GM20000 (cell line): ENCODE measurements at regions not wholly inside any gene's neighbourhood (a gene's known extent, or its start where the extent isn't known, plus 50 kb on each side); places are given as distances from the start of the nearest gene placed in this dataset.

ENCODE experiments used
- DNase-seq: peaks from one replicate; pipeline ENCODE4 v3.0.0; 2012; ENCODE audit warnings: low spot score
- CTCF ChIP-seq: IDR thresholded peaks from 2 replicates; pipeline ENCODE4 v1.5.1; 2012; ENCODE audit warnings: mild to moderate bottlenecking, control low read depth; ENCODE audit errors: extremely low read depth, missing control alignments

DNA sequence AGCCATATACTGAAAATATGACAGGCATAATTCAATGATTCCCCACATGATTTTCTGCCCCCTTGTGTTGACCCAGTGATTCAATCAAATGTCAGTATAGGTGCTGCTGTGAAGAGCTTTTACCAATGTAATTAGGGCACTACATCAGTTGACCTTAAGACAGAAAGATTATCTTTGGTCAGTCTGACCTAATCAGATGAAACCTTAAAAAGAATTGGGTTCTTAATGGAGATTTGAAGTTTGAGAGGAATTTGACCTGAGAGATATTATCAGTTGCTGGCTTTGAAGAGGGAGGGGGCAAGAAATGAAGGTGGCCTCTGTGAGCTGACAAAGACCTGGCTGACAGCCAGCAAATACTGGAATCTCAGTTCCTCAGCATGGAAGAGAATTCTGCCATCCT, 358.7 kb upstream of the CA10 start:
- DNase-seq: no peak
- TF ChIP-seq CTCF: no peak

DNA sequence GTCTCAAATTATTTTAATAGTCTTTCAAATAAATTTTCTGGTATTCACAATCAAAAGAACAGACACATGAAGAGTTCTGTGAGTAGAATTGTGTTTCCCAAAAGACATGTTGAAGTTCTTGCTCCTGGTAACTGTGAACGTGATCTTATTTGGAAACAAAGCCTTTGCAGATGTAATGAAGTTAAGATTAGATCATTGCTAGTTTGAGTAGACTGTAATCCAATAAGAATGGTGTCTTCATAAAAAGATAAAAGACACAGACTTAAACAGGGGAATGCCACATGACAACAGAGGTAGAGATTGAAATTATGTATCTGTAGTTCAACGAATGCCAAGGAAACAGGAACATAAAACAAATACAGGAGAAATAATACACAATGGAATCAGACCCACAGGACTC, 357.4 kb upstream of the CA10 start:
- TF ChIP-seq CTCF: no peak
- DNase-seq: no peak

- no peak for TF ChIP-seq CTCF
- no peak for DNase-seq
Measured at GRCh38 chr17:52505601-52506000, 347.1 kb upstream of the CA10 start.

DNA sequence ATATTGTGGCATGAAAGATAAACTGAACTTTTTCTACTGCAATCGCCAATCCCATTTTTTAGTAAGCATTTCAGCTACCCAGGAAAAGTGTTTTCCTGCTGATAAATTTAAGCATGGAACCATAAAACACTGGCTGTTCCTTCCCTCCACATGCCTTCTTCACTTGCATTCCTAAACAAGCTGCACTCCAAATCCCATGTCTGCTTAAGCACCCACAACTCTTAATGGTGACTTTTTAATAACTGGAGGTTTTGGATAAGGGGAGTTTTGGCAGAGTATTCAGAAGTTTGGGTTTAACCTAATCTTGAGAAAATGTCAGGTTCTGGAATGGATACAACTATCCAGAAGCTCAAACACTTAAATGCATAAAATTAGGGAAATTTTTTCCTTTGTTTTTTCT, 345.6 kb upstream of the CA10 start:
- TF ChIP-seq CTCF: no peak
- DNase-seq: no peak

- DNase-seq: no peak
- TF ChIP-seq CTCF: no peak
Measured at GRCh38 chr17:52495646-52496045, 337.1 kb upstream of the CA10 start.

DNA sequence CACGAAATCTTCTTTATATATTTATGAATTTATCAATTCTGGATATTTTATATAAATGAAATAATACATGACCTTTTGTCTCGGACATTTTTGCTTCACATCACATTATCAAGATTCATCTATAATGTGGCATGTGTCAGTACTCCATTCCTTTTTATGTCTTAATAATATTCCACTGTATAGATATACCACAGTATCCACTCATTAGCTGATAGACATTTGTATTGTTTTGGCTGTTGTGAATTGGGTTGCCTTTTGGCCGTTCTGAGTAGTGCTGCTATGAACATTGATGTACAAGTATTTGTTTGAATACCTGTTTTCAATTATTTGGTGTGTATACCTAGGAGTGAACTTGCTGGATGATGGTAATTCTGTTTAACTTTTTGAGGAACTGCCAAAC, 323.8 kb upstream of the CA10 start:
- DNase-seq: no peak
- no peak for TF ChIP-seq CTCF

GRCh38 chr17:52477824-52478699, 319.5 kb upstream of the CA10 start:
- DNase-seq: no peak
- TF ChIP-seq CTCF: no peak
